GM12878 (cell line): ENCODE measurements at regions not wholly inside any gene's neighbourhood (a gene's known extent, or its start where the extent isn't known, plus 50 kb on each side); places are given as distances from the start of the nearest gene placed in this dataset.

ENCODE experiments used
- ATAC-seq: fragments of 200-7000 bp; cut with Tn5 transposase; 3 replicates; pipeline ENCODE4 v1.9.1; 2020; ENCODE audit warnings: mild to moderate bottlenecking, moderate library complexity
- BruUV-seq: library from RNA; stranded (reverse); fragments of 400-500 nt; replicated peaks from 2 replicates; lab custom pipeline; 2021; lab: Mats Ljungman, UMichigan
- CTCF ChIA-PET: fragments of 300-600 bp; sonication (Branson Sonifier 250); formaldehyde crosslinking; extraction: SDS; loops from one replicate; lab custom pipeline; 2021; ENCODE audit warnings: inconsistent platforms; lab: Yijun Ruan, JAX
- POLR2A ChIA-PET: fragments of 350-600 bp; formaldehyde crosslinking; extraction: SDS; loops from one replicate; lab custom pipeline; 2021; ENCODE audit warnings: inconsistent platforms; lab: Charles Lee
- RAD21 ChIA-PET: fragments of 300-600 bp; sonication (Branson Sonifier 250); formaldehyde crosslinking; loops from one replicate; lab custom pipeline; 2023; ENCODE audit warnings: antibody characterized with exemption; ENCODE audit not compliant: unreplicated experiment; lab: Charles Lee
- SMC1A ChIA-PET: fragments of 300-600 bp; sonication (Branson Sonifier 250); formaldehyde crosslinking; loops from one replicate; lab custom pipeline; 2023; ENCODE audit not compliant: unreplicated experiment, uncharacterized antibody; lab: Charles Lee
- DNase-seq: peaks from one replicate; pipeline ENCODE4 v3.0.0-alpha.2; 2011; ENCODE audit warnings: low read depth, low spot score
- FAIRE-seq: peaks from 3 replicates; lab custom pipeline; 2011; peaks lifted over from hg19 to GRCh38; lab: Jason Lieb, UNC
- H2AFZ ChIP-seq: 2 replicates; pipeline ENCODE4 v1.6.0; 2011; ENCODE audit warnings: low read depth, low read length, control low read depth; ENCODE audit not compliant: control insufficient read depth
- H3K27ac ChIP-seq: 2 replicates; pipeline ENCODE4 v1.5.1; 2011; ENCODE audit warnings: control low read depth; ENCODE audit not compliant: control insufficient read depth, insufficient read depth
- H3K27me3 ChIP-seq, 2 experiments: replicated peaks in 1 of 2; 2 replicates each; pipeline versions ENCODE4 v1.6.0 to v1.6.1; 2011; ENCODE audit warnings: low read length in 1 of 2; ENCODE audit not compliant: control insufficient read depth in 2 of 2, insufficient read depth in 2 of 2
- H3K36me3 ChIP-seq, 2 experiments: 2 replicates each; pipeline ENCODE4 v1.5.1; 2011; ENCODE audit warnings: low read length in 1 of 2; ENCODE audit not compliant: control insufficient read depth in 2 of 2, insufficient read depth in 2 of 2
- H3K4me1 ChIP-seq: 2 replicates; pipeline ENCODE4 v1.6.1; 2011; ENCODE audit warnings: mild to moderate bottlenecking, low read length, moderate library complexity, mixed read lengths; ENCODE audit not compliant: control insufficient read depth, insufficient read depth
- H3K4me2 ChIP-seq: 2 replicates; pipeline ENCODE4 v1.6.0; 2011; ENCODE audit warnings: control low read depth; ENCODE audit not compliant: control insufficient read depth, insufficient read depth
- H3K4me3 ChIP-seq: fragments of 200-600 bp; sonication (generic); 2 replicates; pipeline ENCODE4 v1.5.1; 2016
- H3K79me2 ChIP-seq: 2 replicates; pipeline ENCODE4 v1.6.0; 2011; ENCODE audit warnings: low read length; ENCODE audit not compliant: control insufficient read depth, insufficient read depth
- H3K9ac ChIP-seq: 2 replicates; pipeline ENCODE4 v1.8.0; 2011; ENCODE audit warnings: low read length, control low read depth, mixed read lengths; ENCODE audit not compliant: control insufficient read depth, insufficient read depth
- H3K9me3 ChIP-seq: replicated peaks from 3 replicates; pipeline ENCODE4 v1.5.1; 2011; ENCODE audit warnings: mild to moderate bottlenecking, low read length; ENCODE audit not compliant: control insufficient read depth, insufficient read depth
- H4K20me1 ChIP-seq: 2 replicates; pipeline ENCODE4 v1.6.0; 2011; ENCODE audit not compliant: control insufficient read depth, insufficient read depth
- CREB1 ChIP-seq: IDR thresholded peaks from 2 replicates; pipeline ENCODE4 v1.6.1; 2012; ENCODE audit warnings: low read depth, mild to moderate bottlenecking, inconsistent platforms
- FOS ChIP-seq: IDR thresholded peaks from 3 replicates; pipeline ENCODE4 v1.6.1; 2011; ENCODE audit warnings: borderline replicate concordance; ENCODE audit not compliant: insufficient read length; ENCODE audit errors: extremely low read depth
- HDAC2 ChIP-seq: fragments of 200-600 bp; sonication (generic); IDR thresholded peaks from 2 replicates; pipeline ENCODE4 v1.6.1; 2017
- MEF2A ChIP-seq: IDR thresholded peaks from 2 replicates; pipeline ENCODE4 v1.6.1; 2011; ENCODE audit warnings: low read depth, mild to moderate bottlenecking, low read length, moderate library complexity; ENCODE audit not compliant: insufficient read depth
- POLR2AphosphoS5 ChIP-seq: IDR thresholded peaks from 2 replicates; pipeline ENCODE4 v1.6.1; 2011; ENCODE audit warnings: mild to moderate bottlenecking, low read length, inconsistent platforms
- POU2F2 ChIP-seq: IDR thresholded peaks from 3 replicates; pipeline ENCODE4 v1.6.1; 2011; ENCODE audit warnings: low read depth, mild to moderate bottlenecking, low read length, borderline replicate concordance
- RB1 ChIP-seq: fragments of 450-650 bp; formaldehyde crosslinking; IDR thresholded peaks from 2 replicates; pipeline ENCODE4 v1.6.1; 2017; ENCODE audit warnings: mild to moderate bottlenecking, borderline replicate concordance
- RFX5 ChIP-seq: IDR thresholded peaks from 2 replicates; pipeline ENCODE4 v1.6.1; 2011; ENCODE audit warnings: low read depth, low read length, improper control_type of control experiment
- SMARCA5 ChIP-seq: fragments of 450-650 bp; IDR thresholded peaks from 2 replicates; pipeline ENCODE4 v1.6.1; 2017; ENCODE audit warnings: mild to moderate bottlenecking
- STAT1 ChIP-seq: fragments of 450-650 bp; conservative IDR thresholded peaks from 2 replicates; pipeline ENCODE4 v1.6.1; 2014; ENCODE audit warnings: antibody characterized with exemption, mild to moderate bottlenecking
- SUPT20H ChIP-seq: IDR thresholded peaks from 2 replicates; pipeline ENCODE4 v1.6.1; 2011; ENCODE audit warnings: low read depth, mild to moderate bottlenecking, low read length, moderate library complexity, borderline replicate concordance; ENCODE audit not compliant: control insufficient read depth
- TARDBP ChIP-seq: IDR thresholded peaks from 2 replicates; pipeline ENCODE4 v1.6.1; 2016; ENCODE audit warnings: borderline replicate concordance
- WRNIP1 ChIP-seq: IDR thresholded peaks from 2 replicates; pipeline ENCODE4 v1.6.1; 2011; ENCODE audit warnings: low read depth, low read length, improper control_type of control experiment, borderline replicate concordance
- ZBTB40 ChIP-seq: fragments of 450-650 bp; IDR thresholded peaks from 2 replicates; pipeline ENCODE4 v1.6.1; 2016; ENCODE audit warnings: mild to moderate bottlenecking, moderate library complexity, borderline replicate concordance
- WGBS: methylation state at CpG from one replicate; pipeline ENCODE4 v1.1.6; 2016; ENCODE audit warnings: low lambda C conversion rate; ENCODE audit not compliant: insufficient replicate concordance, insufficient coverage; ENCODE audit errors: missing lambda C conversion rate; 5-methylcytosine and 5-hydroxymethylcytosine counted together
- in situ Hi-C: fragments of 300-500 bp; cut with MboI; formaldehyde crosslinking; loops from 9 replicates; pipeline ENCODE4 v1.14.3; 2018; ENCODE audit warnings: mixed read lengths
- intact Hi-C: fragments of 100-400 bp; cut with micrococcal nuclease; formaldehyde crosslinking; loops from one replicate; pipeline ENCODE4 v1.14.2; 2022; ENCODE audit not compliant: unreplicated experiment
- TF ChIP-seq, protein P1 (sequence below): IDR thresholded peaks from 2 replicates; pipeline ENCODE4 v1.6.1; 2011; ENCODE audit warnings: borderline replicate concordance, low read depth, mild to moderate bottlenecking, moderate library complexity, low read length; ENCODE audit not compliant: insufficient read depth, poor library complexity, severe bottlenecking

GRCh38 chr16:85284141-85284817, 172.0 kb upstream of the CIBAR2 start:
- no TSS peak for BruUV-seq
- H3K27me3 ChIP-seq, result 0 out of 4 replicates have a peak, but pooled peaks cover 0 to 2% of the 10 kb centered on the region in 2 experiments
- no peaks in the 10 kb centered on the region for H3K4me1 ChIP-seq
- no peak overlapping the region for H3K4me2 ChIP-seq
- H3K9ac ChIP-seq, result no peak overlapping the region
- TF ChIP-seq HDAC2, result no peak
- TF ChIP-seq TARDBP, result no peak
- TF ChIP-seq MEF2A, result no peak
- no peak for TF ChIP-seq SMARCA5
- TF ChIP-seq POLR2AphosphoS5, result no peak
- no peak for TF ChIP-seq POU2F2
- no peak for TF ChIP-seq ZBTB40
- TF ChIP-seq STAT1, result no peak
- TF ChIP-seq, protein P1, sequence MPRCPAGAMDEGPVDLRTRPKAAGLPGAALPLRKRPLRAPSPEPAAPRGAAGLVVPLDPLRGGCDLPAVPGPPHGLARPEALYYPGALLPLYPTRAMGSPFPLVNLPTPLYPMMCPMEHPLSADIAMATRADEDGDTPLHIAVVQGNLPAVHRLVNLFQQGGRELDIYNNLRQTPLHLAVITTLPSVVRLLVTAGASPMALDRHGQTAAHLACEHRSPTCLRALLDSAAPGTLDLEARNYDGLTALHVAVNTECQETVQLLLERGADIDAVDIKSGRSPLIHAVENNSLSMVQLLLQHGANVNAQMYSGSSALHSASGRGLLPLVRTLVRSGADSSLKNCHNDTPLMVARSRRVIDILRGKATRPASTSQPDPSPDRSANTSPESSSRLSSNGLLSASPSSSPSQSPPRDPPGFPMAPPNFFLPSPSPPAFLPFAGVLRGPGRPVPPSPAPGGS, result no peak
- no peak for TF ChIP-seq RFX5
- no peak for TF ChIP-seq SUPT20H
- no peak for TF ChIP-seq FOS
- no peak for TF ChIP-seq RB1
- TF ChIP-seq CREB1, result no peak
- TF ChIP-seq WRNIP1, result no peak
- H3K4me3 ChIP-seq, result no peak overlapping the region
- in situ Hi-C loops (no loop called here), intact Hi-C loops (no loop called here)
- H3K36me3 ChIP-seq, result no peaks in the 10 kb centered on the region
- no peak overlapping the region for H3K27ac ChIP-seq
- FAIRE-seq (no peak), ATAC-seq (no peak), DNase-seq (no peak)
- SMC1A ChIA-PET, result no interaction called here
- CTCF ChIA-PET, result interaction anchor here (1.0 kb wide), 1 partner anchor 170 kb away, joined by 3 read pairs; no protein-coding TSS in a partner anchor
- no peaks in the 10 kb centered on the region for H3K9me3 ChIP-seq
- RAD21 ChIA-PET, result no interaction called here
- POLR2A ChIA-PET, result no interaction called here
- no peaks in the 10 kb centered on the region for H4K20me1 ChIP-seq
- H3K79me2 ChIP-seq, result no peaks in the 10 kb centered on the region
- WGBS, result 58% methylated on average over 36 of the region's 38 CpGs
- no peak overlapping the region for H2AFZ ChIP-seq
